Medulla oblongata (tissue), 1 donor: ENCODE measurements at regions not wholly inside any gene's neighbourhood (a gene's known extent, or its start where the extent isn't known, plus 50 kb on each side); places are given as distances from the start of the nearest gene placed in this dataset.

ENCODE experiments used
- DNase-seq: peaks from one replicate; pipeline ENCODE4 v3.0.0-alpha.2; 2015; ENCODE audit errors: extremely low spot score

DNA sequence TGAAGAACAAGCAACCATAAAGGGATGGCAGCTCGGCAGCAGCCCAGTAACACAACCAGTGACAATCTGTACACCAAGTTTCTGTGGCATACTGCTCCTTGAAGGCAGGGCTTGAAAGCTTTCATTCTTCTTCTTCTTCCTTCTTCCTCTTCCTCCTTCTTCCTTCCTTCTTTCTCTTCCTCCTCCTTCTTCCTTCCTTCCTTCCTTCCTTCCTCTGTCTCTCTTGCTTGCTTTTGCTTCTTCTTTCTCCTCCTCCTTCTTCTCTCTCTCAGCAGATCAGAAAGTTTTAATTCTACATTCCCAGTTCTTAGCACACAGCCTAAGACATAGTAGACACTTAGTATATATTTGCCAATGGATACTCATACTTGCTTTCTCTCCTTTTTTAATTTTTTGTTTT lies 95.9 kb downstream of the GLUL start:
- DNase-seq = no peak

- DNase-seq = peak; percentile 40
Observed at GRCh38 chr1:182293119-182293589, 98.4 kb downstream of the GLUL start.

- no peak for DNase-seq
Observed at GRCh38 chr1:182292193-182292741, 99.3 kb downstream of the GLUL start.

- no peak for DNase-seq
Observed at GRCh38 chr1:182291584-182292192, 99.9 kb downstream of the GLUL start.

DNA sequence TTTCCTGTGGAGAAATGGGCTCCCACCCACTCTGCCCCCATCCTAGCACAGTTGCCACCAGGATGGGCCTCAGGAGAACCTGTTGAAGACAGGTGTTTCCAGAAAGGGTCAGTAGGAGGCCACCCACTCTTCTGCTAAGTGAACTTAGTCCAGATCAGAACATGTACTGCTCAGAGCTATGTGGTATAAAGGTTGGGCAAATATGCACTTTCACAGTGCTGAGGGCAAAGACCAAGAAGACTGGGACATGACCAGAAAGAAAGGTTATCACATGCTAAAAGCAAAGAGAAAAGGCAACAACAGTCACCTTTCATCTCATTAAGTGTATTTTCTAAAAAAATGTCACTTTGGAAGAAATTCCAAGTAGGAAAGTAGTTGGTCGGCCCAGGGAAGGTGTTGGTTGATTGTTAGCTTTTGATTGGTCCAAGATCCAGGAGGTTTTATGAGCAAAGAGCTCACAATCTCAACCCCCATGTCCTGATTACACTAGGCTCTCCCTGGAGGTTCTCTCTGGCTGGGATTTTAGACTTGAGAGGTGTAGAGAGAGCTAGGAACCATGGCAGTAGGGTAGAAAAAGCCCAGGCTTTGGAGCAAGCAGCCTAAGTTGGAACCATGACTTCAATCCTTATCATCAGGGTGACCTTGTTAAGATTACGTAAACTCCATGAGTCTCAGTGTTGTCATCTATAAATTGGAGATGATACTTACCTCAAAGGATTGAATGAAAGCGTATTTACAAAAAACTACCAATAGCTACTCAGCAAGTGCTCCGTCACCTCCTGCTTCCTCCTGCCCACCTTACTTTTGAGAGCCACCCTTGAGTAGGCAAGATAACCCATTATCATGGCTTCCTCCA lies 102.6 kb downstream of the GLUL start:
- DNase-seq = no peak

- DNase-seq = no peak
Observed at GRCh38 chr1:182286761-182287160, 104.8 kb downstream of the GLUL start.

DNA sequence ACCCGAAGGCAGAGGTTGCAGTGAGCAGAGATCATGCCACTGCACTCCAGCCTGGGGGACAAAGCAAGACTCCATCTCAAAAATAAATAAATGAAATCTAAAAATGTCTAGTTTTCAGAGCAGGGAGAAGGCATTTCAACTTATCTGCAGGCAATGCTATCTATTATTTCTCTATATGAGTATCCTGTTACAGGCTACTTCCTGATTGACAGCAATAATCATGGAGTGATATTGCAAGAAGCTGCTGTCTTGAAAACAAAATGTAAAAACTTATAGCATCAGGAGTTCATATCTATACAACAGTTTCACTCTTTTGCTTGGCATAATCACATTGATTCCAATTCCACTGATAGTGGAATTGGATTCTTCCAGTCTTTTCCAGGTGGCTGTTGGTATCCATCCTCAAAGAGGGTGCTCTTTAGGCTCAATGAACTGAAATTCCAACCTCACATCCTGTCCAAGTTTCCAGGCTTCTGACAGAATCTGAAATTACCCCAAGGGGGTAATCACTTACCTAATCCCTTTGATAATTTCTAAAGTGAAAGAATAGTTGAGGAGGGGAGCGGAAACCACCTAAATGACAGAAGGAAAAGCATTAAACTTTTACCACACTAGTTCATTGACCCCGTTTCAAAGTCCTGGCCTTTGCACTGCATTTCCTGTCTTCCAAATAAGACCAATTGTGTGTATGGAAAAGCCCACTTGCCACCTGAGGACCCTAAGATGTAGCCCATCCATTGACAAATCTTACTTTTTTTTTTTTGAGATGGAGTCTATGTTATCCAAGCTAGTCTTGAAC lies 107.6 kb downstream of the GLUL start:
- no peak for DNase-seq

DNA sequence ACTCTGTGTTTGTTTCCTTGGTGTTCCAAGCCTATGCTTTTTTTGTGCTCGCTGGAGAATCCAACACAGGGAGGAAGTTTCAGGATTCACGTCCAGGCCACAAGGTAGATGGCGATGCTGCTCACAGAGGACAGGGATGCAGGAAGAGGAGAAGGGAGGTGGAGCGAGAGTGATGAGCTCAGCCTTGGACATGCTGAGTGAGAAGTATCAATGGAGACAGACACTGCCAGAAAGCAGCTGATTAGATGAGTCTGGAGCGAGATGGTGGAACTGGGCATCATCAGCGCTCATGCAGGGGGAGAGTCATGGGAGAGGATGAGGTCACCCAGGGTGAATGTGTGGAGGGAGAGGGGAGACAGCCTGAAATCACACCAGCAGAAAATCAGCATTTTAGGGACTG lies 110.0 kb downstream of the GLUL start:
- peak; percentile 95 for DNase-seq

- no peak for DNase-seq
Observed at GRCh38 chr1:182280504-182280900, 111.1 kb downstream of the GLUL start.

GRCh38 chr1:182279724-182280503 lies 111.7 kb downstream of the GLUL start:
- peak; percentile 97 for DNase-seq

DNA sequence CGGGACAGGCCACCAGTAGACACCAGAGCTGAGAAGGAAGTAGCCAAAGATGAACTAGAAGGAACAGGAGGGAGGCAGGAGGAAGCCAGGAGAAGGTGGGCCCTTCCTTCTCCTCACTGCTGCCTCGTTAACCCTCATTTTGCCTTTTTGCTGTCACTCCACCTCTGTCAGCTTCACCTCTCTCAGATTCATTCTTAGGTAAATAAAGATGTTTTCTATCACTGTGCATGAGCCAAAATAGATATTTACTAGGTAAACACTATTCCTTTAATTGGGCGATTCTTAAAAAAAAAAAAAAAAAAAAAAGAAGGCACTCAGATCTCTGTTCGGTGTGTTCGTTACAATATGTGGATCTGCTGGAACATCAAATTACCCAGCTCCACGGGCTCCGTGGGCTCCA lies 112.3 kb downstream of the GLUL start:
- DNase-seq = no peak

DNA sequence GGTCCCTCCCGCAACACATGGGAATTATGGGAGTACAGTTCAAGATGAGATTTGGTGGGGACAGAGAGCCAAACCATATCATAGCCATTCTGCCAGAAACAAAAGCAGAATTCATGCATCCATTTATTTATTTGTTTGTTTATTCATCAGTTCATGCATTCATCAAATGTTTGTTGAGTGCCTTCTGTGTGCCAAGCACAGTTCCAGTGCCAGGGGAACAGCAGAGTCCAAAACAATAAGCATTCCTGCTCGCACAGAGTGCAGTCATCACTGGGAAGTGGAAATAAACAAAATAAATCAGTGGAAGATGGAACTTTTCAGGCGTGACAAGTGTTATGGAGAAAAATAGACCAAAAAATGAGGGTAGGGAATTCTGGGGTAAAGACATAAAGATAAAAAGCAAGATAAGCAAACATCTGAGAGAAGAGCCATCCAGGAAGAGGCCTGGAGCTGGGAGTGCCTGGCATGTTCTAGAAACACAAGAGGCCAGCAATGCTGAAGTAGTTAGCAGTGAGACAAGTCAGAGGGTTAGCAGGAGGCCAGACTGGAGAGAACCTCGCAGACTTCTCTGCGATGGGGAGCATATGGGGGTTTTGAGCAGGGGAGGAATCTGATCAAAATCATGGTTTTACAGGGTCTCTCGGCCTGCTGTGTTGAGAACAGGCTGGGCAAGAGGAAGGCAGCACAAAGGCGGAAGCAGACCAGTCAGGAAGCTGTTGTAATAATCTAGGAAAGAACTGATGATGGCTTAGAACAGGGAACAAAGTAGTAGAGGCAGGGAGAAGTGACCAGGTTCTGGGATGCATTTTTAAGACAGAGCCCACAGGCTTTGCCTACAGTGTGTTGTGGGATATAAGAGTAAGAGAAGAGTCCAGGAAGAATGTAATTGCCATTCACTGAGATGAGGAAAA lies 113.2 kb downstream of the GLUL start:
- DNase-seq = peak; percentile 44

DNA sequence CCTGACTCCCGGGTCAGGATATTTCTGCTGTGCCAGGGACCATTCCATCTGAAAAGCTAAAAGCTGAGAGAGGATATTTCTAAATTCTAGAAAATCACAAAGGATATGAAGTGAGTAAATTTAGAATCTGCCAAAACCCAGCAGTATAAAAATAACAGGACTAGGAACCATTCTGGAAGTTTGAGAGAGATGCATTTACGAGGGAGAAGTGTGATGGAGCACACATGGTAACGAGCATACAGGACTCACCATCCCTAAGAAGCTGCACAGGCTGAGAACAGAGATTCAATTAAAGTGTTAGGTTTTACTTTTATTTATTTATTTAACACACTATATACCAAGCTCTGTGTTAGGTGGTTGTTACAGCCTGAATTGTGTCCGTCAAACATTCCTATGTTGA lies 116.3 kb downstream of the GLUL start:
- no peak for DNase-seq

- DNase-seq = no peak
Observed at GRCh38 chr1:182274618-182275017, 117.0 kb downstream of the GLUL start.

DNA sequence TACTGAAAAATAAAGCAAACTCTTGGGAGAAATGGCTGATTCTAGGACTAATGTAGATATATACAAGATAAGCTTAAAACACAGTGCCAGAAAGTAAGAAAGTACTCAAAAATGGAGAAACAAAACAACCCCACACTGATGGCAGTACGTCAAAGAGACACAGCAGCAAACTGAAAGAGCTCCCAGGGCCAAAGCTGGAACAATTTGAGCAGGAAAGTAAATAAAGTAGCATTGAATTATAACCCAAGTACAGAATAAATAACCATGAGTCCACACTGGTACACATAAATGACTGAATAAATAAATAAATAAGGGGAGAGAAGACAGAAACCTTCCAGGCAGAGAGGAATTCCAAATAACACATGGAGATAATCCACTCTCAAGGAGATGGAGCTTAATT lies 120.9 kb downstream of the GLUL start:
- DNase-seq = no peak

- DNase-seq = no peak
Observed at GRCh38 chr1:182269097-182269496, 122.5 kb downstream of the GLUL start.

DNA sequence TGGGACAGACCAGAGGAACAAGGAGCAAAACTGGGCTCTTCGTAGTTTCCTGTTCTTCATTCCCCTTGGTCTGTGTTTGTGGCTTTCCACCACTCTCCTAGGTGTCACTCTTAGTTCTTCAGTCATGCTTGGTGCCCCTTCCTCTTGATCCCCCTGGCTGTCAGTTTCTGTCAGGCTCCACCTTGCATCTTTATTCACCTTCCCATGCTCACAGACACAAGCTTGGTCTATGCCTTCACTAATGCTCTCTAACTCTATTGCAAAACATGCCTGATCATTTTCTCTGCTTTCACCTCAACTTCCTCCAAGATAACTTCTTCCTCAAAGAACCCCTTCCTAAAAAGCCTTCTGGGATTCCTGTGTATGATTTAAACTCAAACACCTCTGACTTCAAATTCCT lies 122.9 kb downstream of the GLUL start:
- DNase-seq = no peak

DNA sequence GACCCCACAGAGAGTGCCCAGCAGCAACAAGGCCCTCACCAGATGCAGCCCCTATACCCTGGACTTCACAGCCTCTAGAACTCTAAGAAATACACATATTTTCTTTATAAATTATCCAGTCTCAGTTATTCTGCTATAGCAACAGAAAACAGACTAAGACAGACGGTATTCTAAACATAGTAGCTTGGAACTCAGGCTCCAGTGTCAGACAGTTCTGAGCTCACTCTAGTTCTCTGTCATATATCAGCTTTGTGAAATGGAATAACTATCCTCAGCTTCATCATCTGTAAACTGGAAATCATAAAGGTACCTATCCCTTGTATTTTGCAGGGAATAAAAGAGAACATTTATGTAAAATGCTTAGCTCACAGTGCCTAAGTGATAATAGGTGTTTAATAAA lies 127.4 kb downstream of the GLUL start:
- DNase-seq = no peak

- DNase-seq = no peak
Observed at GRCh38 chr1:182263706-182264105, 127.9 kb downstream of the GLUL start.

- no peak for DNase-seq
Observed at GRCh38 chr1:182262425-182262824, 129.2 kb downstream of the GLUL start.
